AG09319 (cell line): ENCODE measurements at regions not wholly inside any gene's neighbourhood (a gene's known extent, or its start where the extent isn't known, plus 50 kb on each side); places are given as distances from the start of the nearest gene placed in this dataset.

ENCODE experiments used
- DNase-seq: peaks from one replicate; pipeline ENCODE4 v3.0.0-alpha.2; 2010; ENCODE audit warnings: low read depth; ENCODE audit errors: extremely low read depth
- CTCF ChIP-seq: IDR thresholded peaks from 2 replicates; pipeline ENCODE4 v1.5.1; 2011; ENCODE audit warnings: low read depth, mild to moderate bottlenecking, inconsistent platforms, low read length, moderate library complexity

GRCh38 chr4:53732661-53733060 lies 141.4 kb upstream of the LNX1 start:
- no peak for TF ChIP-seq CTCF
- DNase-seq: no peak

- TF ChIP-seq CTCF: no peak
- DNase-seq: no peak
These were observed 138.9 kb upstream of the LNX1 start for GRCh38 chr4:53730031-53730805.

- no peak for TF ChIP-seq CTCF
- DNase-seq: no peak
These were observed 130.8 kb upstream of the LNX1 start for GRCh38 chr4:53722110-53722509.

GRCh38 chr4:53721263-53721662 lies 130.0 kb upstream of the LNX1 start:
- no peak for TF ChIP-seq CTCF
- DNase-seq: no peak

- no peak for TF ChIP-seq CTCF
These were observed 129.5 kb upstream of the LNX1 start for GRCh38 chr4:53720776-53721175.

GRCh38 chr4:53717064-53717549 lies 125.8 kb upstream of the LNX1 start:
- TF ChIP-seq CTCF: no peak
- no peak for DNase-seq

More at GRCh38 chr4:53720776-53721175, 129.5 kb upstream of the LNX1 start:
- no peak for DNase-seq

GRCh38 chr4:53716471-53717063 lies 125.3 kb upstream of the LNX1 start:
- no peak for TF ChIP-seq CTCF
- DNase-seq: no peak
